Colonic mucosa (tissue), 4 donors: ENCODE measurements at regions not wholly inside any gene's neighbourhood (a gene's known extent, or its start where the extent isn't known, plus 50 kb on each side); places are given as distances from the start of the nearest gene placed in this dataset.
"Not testable (repeated sequence)": the region's sequence is repeated elsewhere in the genome, so short reads cannot be mapped to it uniquely, and the experiment has no call there.

Source experiments
- DNase-seq: peaks from one replicate; pipeline ENCODE4 v3.0.0-alpha.2; 2020
- H3K27ac ChIP-seq: fragments of 200-600 bp; one replicate; pipeline ENCODE4 v1.8.0; 2021
- H3K27me3 ChIP-seq: fragments of 200-600 bp; one replicate; pipeline ENCODE4 v1.8.0; 2021
- H3K36me3 ChIP-seq: fragments of 200-600 bp; one replicate; pipeline ENCODE4 v1.8.0; 2021
- H3K4me1 ChIP-seq: fragments of 200-600 bp; one replicate; pipeline ENCODE4 v1.8.0; 2021; ENCODE audit warnings: mild to moderate bottlenecking
- H3K4me3 ChIP-seq: fragments of 200-600 bp; one replicate; pipeline ENCODE4 v1.8.0; 2021
- H3K9ac ChIP-seq, 2 donors: one replicate each; pipeline ENCODE4 v1.7.0; 2013; ENCODE audit warnings: control low read depth in 2 of 2, low read depth in 2 of 2, low read length in 2 of 2
- H3K9me3 ChIP-seq: fragments of 200-600 bp; one replicate; pipeline ENCODE4 v1.8.0; 2021
- CTCF ChIP-seq: fragments of 200-600 bp; IDR thresholded peaks from one replicate; pipeline ENCODE4 v1.8.0; 2022; ENCODE audit warnings: antibody characterized with exemption, mild to moderate bottlenecking
- intact Hi-C: fragments of 100-400 bp; cut with DNase I; formaldehyde crosslinking; loops from one replicate; pipeline ENCODE4 v1.14.1; 2022
- donor health status: healthy.
- donor health status: DM: no; HTN: no; CAD: no.
- donor health status: DM: no; HTN: no; CAD: no.

GRCh38 chr12:116374207-116374606, 96.7 kb upstream of the MED13L start:
- no peak overlapping the region for H3K4me3 ChIP-seq

GRCh38 chr12:116375278-116375842, 97.9 kb upstream of the MED13L start:
- H3K9me3 ChIP-seq = no peaks in the 10 kb centered on the region
- H3K4me3 ChIP-seq = no peak overlapping the region
- no peak overlapping the region for H3K27ac ChIP-seq
- H3K4me1 ChIP-seq = no peaks in the 10 kb centered on the region
- DNase-seq = no peak
- intact Hi-C loops = no loop called here
- H3K36me3 ChIP-seq = no peaks in the 10 kb centered on the region
- H3K27me3 ChIP-seq = no peaks in the 10 kb centered on the region
- TF ChIP-seq CTCF = no peak
- H3K9ac ChIP-seq = no peak overlapping the region

More at GRCh38 chr12:116374207-116374606, 96.7 kb upstream of the MED13L start:
- Histone ChIP-seq H3K9me3 (no peaks in the 10 kb centered on the region), H3K4me1 (no peaks in the 10 kb centered on the region), H3K9ac (no peak overlapping the region), H3K27ac (no peak overlapping the region), H3K36me3 (no peaks in the 10 kb centered on the region), H3K27me3 (no peaks in the 10 kb centered on the region)
- no peak for DNase-seq
- TF ChIP-seq CTCF = no peak
- intact Hi-C loops = no loop called here

DNA sequence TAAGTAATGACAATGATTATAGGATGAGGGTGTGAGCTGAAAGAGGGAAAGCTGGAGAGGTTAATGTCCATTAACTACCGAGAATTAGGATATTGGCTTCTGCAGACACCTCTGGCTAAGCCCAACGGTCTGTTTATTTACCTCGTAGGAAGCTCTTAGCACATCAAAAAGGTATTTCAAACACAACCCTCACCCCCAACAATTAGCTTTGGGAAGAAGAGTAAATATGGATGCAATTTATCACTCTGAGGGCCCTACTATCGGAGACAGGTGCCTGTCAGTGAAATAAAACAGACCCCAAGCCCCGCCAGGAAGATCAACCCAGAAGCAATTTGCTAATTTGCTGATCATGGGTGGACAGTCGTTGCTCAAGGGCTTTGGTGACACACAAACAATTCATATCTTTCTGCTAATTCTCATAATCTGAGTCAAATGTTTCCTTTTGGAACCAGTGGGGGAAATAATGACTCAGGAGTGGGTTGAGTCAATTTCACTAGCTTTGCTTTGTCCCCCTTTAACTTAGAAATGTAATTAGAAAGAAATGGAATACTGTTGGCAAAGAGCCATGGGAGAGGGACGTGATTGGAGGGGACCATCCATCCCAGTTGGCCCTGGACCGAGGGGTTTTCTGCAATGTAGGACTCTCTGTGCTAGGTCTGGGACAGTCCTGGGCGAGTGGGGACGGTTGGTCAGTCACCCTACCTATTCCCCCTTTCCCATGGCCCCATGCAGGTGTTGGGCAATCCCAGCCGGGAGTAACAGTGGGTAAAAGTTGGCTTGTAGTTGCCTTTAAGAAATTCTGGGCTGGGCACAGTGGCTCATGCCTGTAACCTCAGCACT, 99.1 kb upstream of the MED13L start:
- Histone ChIP-seq H3K9ac (no peak overlapping the region), H3K27me3 (no peaks in the 10 kb centered on the region), H3K27ac (no peak overlapping the region), H3K9me3 (no peaks in the 10 kb centered on the region), H3K4me3 (no peak overlapping the region), H3K4me1 (no peaks in the 10 kb centered on the region), H3K36me3 (no peaks in the 10 kb centered on the region)
- intact Hi-C loops = no loop called here
- TF ChIP-seq CTCF = no peak
- no peak for DNase-seq

DNA sequence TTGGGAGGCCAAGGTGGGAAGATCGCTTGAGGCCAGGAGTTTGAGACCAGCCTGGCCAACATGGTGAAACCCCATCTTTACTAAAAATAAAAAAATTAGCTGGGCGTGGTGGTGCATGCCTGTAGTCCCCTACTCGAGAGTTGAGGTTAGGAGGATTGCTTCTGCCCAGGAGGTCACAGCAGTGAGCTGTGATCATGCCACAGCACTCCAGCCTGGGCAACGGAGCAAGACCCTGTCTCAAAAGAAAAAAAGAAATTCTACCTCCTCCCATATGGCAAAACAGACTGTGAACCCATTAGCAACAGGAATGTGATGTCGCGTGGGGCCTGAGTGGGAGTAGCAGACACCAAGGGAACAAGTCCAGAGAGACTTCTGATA, 99.7 kb upstream of the MED13L start:
- H3K9ac ChIP-seq, intact Hi-C loops, H3K27ac ChIP-seq, DNase-seq, H3K4me3 ChIP-seq, H3K27me3 ChIP-seq, H3K36me3 ChIP-seq, H3K9me3 ChIP-seq, H3K4me1 ChIP-seq: not testable (repeated sequence)

DNA sequence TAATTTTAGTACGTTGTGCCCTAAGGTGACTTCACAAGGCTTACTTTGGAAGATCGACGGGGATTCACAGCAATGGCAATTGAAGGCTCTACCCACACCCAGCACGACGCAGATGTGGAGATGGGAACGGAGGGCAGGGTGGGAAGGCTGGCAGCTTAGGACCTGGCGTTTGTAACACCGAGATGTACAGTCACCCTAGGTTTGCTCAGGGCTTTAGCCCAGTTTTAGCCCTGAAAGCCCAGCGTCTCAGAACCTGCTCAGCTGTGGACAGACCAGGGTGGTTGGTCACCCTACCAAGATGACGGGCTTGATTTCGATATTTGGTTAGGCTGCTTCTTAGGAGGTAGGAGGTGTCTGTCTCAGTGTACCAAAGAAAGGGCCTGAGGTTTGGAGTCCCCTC, 100.5 kb upstream of the MED13L start:
- H3K27me3 ChIP-seq = no peaks in the 10 kb centered on the region
- DNase-seq = no peak
- no peak for TF ChIP-seq CTCF
- H3K36me3 ChIP-seq = no peaks in the 10 kb centered on the region
- H3K9ac ChIP-seq = no peak overlapping the region
- intact Hi-C loops = no loop called here
- H3K9me3 ChIP-seq = no peaks in the 10 kb centered on the region
- no peaks in the 10 kb centered on the region for H3K4me1 ChIP-seq
- no peak overlapping the region for H3K4me3 ChIP-seq
- H3K27ac ChIP-seq = no peak overlapping the region

- no peaks in the 10 kb centered on the region for H3K9me3 ChIP-seq
- H3K27me3 ChIP-seq = no peaks in the 10 kb centered on the region
- no peak overlapping the region for H3K4me3 ChIP-seq
- no peak overlapping the region for H3K27ac ChIP-seq
- intact Hi-C loops = no loop called here
- no peak for TF ChIP-seq CTCF
- no peaks in the 10 kb centered on the region for H3K4me1 ChIP-seq
- no peak overlapping the region for H3K9ac ChIP-seq
- no peaks in the 10 kb centered on the region for H3K36me3 ChIP-seq
- DNase-seq = no peak
Measured at GRCh38 chr12:116380108-116380507, 102.6 kb upstream of the MED13L start.

GRCh38 chr12:116380740-116381139, 103.2 kb upstream of the MED13L start:
- H3K36me3 ChIP-seq, DNase-seq, H3K4me3 ChIP-seq, H3K4me1 ChIP-seq, H3K27me3 ChIP-seq, H3K9me3 ChIP-seq, H3K27ac ChIP-seq, intact Hi-C loops, H3K9ac ChIP-seq: not testable (repeated sequence)
